Tibial nerve (tissue), 3 donors: ENCODE measurements at regions not wholly inside any gene's neighbourhood (a gene's known extent, or its start where the extent isn't known, plus 50 kb on each side); places are given as distances from the start of the nearest gene placed in this dataset.

ENCODE experiments used
- CTCF ChIP-seq, 5 experiments: fragments of 200-600 bp in 3 of 5; fragments of 450-650 bp in 2 of 5; sonication (generic) in 3 of 5; IDR thresholded peaks; one replicate each; pipeline ENCODE4 v1.5.1; 2016 to 2019; ENCODE audit warnings: antibody characterized with exemption in 5 of 5, mild to moderate bottlenecking in 3 of 5, moderate library complexity in 2 of 5
- POLR2A ChIP-seq, 2 donors: fragments of 450-650 bp; IDR thresholded peaks; one replicate each; pipeline ENCODE4 v1.6.1; 2017; ENCODE audit warnings: antibody characterized with exemption in 2 of 2, mild to moderate bottlenecking in 2 of 2, moderate library complexity in 2 of 2

GRCh38 chr4:81758574-81759264 is 287.0 kb upstream of the RASGEF1B start:
- no peak for TF ChIP-seq CTCF (IDR thresholded peaks at IDR 0.05)
- no peak for TF ChIP-seq POLR2A (IDR thresholded peaks at IDR 0.05)
